ENCODE measurements at regions not wholly inside any gene's neighbourhood (a gene's known extent, or its start where the extent isn't known, plus 50 kb on each side); places are given as distances from the start of the nearest gene placed in this dataset.
A peak's percentile ranks its signal among the peaks of the same experiment; 100 is the strongest.

DNA sequence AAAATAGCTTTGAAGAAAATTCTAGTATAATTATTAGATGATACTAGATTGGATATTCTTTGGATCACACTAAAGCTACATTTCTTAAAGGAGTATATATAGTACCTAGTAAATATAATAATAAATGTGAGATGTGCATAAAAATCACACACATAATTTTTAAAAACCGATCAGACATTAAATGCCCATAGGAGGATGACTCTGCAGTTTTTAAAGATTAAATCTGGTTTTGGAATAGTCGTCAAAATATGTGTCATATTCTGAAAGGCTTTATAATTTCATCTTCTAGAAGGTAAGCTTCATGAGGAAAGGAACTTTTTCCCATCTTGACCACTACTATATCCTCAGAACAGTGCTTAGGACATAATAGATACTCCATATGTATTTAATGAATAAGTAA lies 169.0 kb downstream of the NRIP1 start:
- WGBS, 5 donors: 88 to 92% (median 88%) methylated on average over 2 of the region's 2 CpGs
- no peak for DNase-seq
- intact Hi-C loops (cut with DNase I; ENCODE audit: low total_unique reads): no loop called here

DNA sequence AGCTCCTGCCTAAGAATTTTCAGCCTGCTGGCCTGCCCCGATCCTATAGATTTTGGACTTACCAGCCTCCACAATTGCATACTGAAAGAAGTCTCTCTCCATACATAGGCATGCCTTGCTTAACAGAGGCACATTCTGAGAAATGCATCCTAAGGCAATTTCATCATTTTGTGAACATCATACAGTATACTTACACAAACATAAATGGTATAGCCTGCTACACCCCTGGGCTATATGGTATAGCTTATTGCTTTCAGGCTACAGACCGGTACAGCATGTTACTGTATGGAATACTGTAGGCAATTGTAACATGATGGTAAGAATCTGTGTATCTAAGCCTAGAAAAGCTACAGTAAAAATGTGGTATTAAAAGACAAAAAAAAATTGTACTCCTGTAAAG lies 174.7 kb downstream of the NRIP1 start:
- no peak overlapping the region for H3K4me3 ChIP-seq
- no peaks in the 10 kb centered on the region for H3K27me3 ChIP-seq
- WGBS, 5 donors: 97 to 100% (median 99%) methylated on average over 2 of the region's 2 CpGs
- DNase-seq: no peak
- intact Hi-C loops (cut with DNase I; ENCODE audit: low total_unique reads): no loop called here
- H3K9me3 ChIP-seq: no peaks in the 10 kb centered on the region
- TF ChIP-seq, protein P1, sequence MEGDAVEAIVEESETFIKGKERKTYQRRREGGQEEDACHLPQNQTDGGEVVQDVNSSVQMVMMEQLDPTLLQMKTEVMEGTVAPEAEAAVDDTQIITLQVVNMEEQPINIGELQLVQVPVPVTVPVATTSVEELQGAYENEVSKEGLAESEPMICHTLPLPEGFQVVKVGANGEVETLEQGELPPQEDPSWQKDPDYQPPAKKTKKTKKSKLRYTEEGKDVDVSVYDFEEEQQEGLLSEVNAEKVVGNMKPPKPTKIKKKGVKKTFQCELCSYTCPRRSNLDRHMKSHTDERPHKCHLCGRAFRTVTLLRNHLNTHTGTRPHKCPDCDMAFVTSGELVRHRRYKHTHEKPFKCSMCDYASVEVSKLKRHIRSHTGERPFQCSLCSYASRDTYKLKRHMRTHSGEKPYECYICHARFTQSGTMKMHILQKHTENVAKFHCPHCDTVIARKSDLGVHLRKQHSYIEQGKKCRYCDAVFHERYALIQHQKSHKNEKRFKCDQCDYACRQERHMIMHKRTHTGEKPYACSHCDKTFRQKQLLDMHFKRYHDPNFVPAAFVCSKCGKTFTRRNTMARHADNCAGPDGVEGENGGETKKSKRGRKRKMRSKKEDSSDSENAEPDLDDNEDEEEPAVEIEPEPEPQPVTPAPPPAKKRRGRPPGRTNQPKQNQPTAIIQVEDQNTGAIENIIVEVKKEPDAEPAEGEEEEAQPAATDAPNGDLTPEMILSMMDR (IDR thresholded peaks at IDR 0.05): no peak
- TF ChIP-seq POLR2AphosphoS5 (IDR thresholded peaks at IDR 0.05) (no peak), EP300 (IDR thresholded peaks at IDR 0.05) (no peak), POLR2A (IDR thresholded peaks at IDR 0.05) (no peak)
- H3K4me1 ChIP-seq: peaks cover 0 to 7% (median 6%) of the 10 kb centered on the region in 4 donors
- H3K36me3 ChIP-seq: no peaks in the 10 kb centered on the region
- no peak overlapping the region for H3K27ac ChIP-seq

More for the DNA sequence above, 169.0 kb downstream of the NRIP1 start:
- Histone ChIP-seq H3K27ac (no peak overlapping the region), H3K4me3 (no peak overlapping the region), H3K36me3 (no peaks in the 10 kb centered on the region), H3K27me3 (no peaks in the 10 kb centered on the region), H3K9me3 (no peaks in the 10 kb centered on the region), H3K4me1 (no peaks in the 10 kb centered on the region)
- TF ChIP-seq, protein P1 (IDR thresholded peaks at IDR 0.05): no peak
- TF ChIP-seq EP300 (IDR thresholded peaks at IDR 0.05) (no peak), POLR2A (IDR thresholded peaks at IDR 0.05) (no peak), POLR2AphosphoS5 (IDR thresholded peaks at IDR 0.05) (no peak)

DNA sequence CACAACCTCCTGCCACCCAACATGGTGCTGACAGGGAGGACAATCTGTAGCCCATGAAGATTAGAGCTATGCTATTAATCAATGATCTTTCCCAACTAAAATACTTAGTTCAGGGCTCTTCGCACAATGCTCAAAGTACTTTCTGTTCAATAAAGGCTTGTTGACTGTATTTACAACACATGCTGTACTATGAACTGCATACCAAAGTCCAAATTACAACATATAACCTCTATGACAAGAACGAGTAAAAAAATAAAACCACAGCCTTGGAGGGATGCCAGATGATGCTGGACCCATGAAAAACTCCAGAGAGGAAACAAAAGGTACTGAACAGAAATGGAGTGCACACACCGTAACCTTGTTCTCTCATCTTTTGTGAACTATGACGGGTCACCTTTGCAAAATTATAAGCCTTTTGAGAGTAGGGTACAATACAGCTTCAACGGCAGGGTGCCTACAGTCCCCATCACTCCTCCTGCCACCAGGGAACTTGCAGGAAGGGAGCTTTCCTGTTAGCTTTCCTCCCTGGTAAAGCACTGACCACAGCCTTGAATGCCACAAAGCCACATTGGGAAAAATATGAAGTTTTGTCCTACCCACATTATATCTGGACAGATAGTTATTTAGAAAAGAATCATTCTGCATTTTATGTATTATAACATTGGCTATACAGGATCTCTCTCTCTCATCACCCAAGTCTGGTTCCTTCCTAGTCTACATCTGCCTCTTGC lies 175.6 kb downstream of the NRIP1 start:
- TF ChIP-seq POLR2A (IDR thresholded peaks at IDR 0.05) (no peak), EP300 (IDR thresholded peaks at IDR 0.05) (no peak), POLR2AphosphoS5 (IDR thresholded peaks at IDR 0.05) (no peak)
- TF ChIP-seq, protein P1 (IDR thresholded peaks at IDR 0.05): no peak
- peak overlapping the region in 1 of 5 donors; percentile 14 for H3K27ac ChIP-seq
- H3K4me3 ChIP-seq: no peak overlapping the region
- DNase-seq: peak in 1 of 2 donors; percentile 57
- H3K4me1 ChIP-seq: peaks cover 0 to 7% (median 6%) of the 10 kb centered on the region in 4 donors
- intact Hi-C loops (cut with DNase I; ENCODE audit: low total_unique reads): no loop called here
- no peaks in the 10 kb centered on the region for H3K36me3 ChIP-seq
- no peaks in the 10 kb centered on the region for H3K27me3 ChIP-seq
- WGBS, 5 donors: 55 to 66% (median 57%) methylated on average over 5 of the region's 5 CpGs
- H3K9me3 ChIP-seq: no peaks in the 10 kb centered on the region

DNA sequence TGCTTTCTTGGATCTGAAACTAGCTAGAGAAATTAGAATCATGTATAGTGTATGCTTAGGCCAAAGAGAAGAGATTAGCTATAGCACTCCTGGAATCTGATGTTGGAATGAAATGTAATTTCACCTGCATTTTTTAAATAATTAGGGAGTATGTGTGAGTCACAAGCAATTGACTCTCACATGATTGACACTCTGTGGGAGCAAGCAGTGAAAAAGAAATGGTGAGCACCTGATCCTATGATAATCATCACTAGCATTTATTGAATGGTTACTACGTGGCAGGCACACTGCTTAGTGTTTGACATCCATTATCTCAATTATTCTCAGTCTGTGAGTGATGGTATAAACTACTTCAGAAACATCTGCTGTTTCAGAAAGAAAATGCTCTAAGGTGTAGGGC lies 176.6 kb downstream of the NRIP1 start:
- DNase-seq: no peak

More for the DNA sequence above, 176.6 kb downstream of the NRIP1 start:
- TF ChIP-seq, protein P1 (IDR thresholded peaks at IDR 0.05): no peak
- TF ChIP-seq POLR2A (IDR thresholded peaks at IDR 0.05): no peak
- no peak for TF ChIP-seq POLR2AphosphoS5 (IDR thresholded peaks at IDR 0.05)
- TF ChIP-seq EP300 (IDR thresholded peaks at IDR 0.05): no peak
- intact Hi-C loops (cut with DNase I; ENCODE audit: low total_unique reads): no loop called here
- peaks cover 0 to 7% (median 6%) of the 10 kb centered on the region in 4 donors for H3K4me1 ChIP-seq
- WGBS, 5 donors: 57 to 73% (median 63%) methylated on average over 1 of the region's 1 CpG
- no peak overlapping the region for H3K27ac ChIP-seq
- H3K36me3 ChIP-seq: no peaks in the 10 kb centered on the region
- H3K27me3 ChIP-seq: no peaks in the 10 kb centered on the region
- no peak overlapping the region for H3K4me3 ChIP-seq
- H3K9me3 ChIP-seq: no peaks in the 10 kb centered on the region
